HG02870 (cell line): ENCODE measurements at regions not wholly inside any gene's neighbourhood (a gene's known extent, or its start where the extent isn't known, plus 50 kb on each side); places are given as distances from the start of the nearest gene placed in this dataset.

ENCODE experiments used
- ATAC-seq: cut with Tn5 transposase; IDR thresholded peaks from one replicate; pipeline ENCODE4 v1.9.1; 2021; ENCODE audit warnings: mild to moderate bottlenecking, moderate library complexity; ENCODE audit not compliant: unreplicated experiment

GRCh38 chr10:69715899-69716606 lies 85.7 kb upstream of the COL13A1 start:
- ATAC-seq: no peak

DNA sequence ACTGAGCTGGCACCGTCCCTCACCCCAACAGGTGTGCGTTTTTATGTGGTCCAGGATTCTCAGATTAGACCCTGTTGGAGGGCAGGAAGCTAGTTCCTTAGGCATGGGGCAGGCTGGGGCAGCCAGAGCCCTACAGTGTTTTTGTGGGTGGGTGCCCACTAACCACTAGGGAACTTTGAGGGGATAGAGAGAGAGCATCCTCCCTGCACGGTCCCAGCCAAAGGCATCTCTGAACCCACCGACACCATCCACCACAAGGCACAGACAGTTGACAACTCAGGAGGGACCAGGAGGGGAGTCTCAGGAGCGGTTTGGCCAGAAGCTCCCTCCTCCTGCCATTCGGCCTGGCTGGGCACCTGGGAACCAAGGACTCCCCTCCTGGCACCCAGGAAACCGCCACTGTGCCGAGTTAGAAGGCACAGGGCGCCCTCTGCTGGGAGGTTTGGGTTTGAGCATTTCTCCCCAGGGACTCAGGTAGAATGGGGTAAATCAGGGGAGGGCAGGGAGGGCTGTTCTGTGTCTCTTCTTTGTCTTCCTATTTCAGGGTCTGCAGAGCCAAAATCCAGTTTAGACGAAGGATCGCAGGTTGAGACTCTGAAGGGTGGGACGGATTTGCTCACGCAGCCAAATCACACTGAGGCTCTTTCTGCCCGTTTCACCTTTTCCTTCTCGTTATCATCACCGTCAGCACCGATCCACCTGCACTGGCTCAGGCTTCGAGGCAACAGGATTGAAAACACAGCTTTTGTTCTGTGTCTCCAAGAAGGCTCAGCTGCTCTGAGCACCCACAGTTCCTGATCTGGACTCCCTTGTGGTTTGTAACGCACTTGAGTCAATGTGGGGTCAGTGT lies 84.8 kb upstream of the COL13A1 start:
- no peak for ATAC-seq

DNA sequence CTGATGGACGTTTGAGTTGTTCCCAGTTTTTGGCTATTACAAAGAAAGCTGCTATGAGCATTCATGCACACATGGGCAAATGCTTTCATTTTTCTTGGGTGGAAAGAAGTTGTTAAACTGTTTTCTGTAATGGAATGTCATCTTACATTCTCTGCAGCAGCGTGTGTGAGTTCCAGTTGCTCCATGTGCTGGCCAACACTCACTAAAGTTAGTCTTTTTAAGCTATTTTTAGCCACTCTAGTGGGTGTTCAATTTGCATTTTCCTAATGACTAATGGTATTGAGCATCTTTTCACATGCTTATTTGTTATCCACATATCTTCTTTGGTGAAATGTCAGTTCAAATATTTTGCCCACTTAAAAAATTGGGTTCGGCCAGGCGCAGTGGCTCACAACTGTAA lies 82.8 kb upstream of the COL13A1 start:
- no peak for ATAC-seq

DNA sequence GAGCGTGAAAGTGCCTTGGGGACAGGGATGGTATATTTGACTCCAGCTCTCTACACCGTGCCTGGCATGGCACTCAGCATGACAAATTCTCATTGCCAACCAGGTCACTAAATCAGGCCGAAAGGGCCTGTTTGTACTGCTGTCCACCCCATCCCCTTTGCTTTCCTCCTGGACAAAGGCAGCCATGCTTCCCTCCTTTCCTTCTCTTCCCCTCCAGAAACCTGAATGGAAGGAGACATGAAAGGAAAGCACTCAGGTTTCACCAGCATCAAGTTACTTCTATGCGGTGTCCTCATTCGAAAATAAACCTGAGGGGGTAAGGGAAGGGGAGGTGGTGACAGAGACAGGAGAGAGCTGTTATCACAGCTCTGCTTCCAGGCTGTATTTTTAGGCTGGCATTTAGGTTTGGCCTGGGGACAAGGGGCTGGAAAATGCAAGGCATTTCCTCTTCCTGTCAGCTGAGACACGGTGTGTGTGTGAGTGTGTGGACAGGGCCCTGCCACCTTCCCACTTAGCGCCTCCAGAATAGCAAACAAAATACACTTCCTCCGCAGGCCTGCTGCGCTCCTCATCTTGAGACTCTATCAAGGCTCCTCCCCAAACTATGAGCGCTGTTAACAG lies 79.9 kb upstream of the COL13A1 start:
- ATAC-seq: no peak

- ATAC-seq: no peak
Observed at GRCh38 chr10:69723653-69724052, 78.1 kb upstream of the COL13A1 start.

- ATAC-seq: no peak
Observed at GRCh38 chr10:69726850-69727249, 74.9 kb upstream of the COL13A1 start.

- ATAC-seq: no peak
Observed at GRCh38 chr10:69728335-69728870, 73.3 kb upstream of the COL13A1 start.

DNA sequence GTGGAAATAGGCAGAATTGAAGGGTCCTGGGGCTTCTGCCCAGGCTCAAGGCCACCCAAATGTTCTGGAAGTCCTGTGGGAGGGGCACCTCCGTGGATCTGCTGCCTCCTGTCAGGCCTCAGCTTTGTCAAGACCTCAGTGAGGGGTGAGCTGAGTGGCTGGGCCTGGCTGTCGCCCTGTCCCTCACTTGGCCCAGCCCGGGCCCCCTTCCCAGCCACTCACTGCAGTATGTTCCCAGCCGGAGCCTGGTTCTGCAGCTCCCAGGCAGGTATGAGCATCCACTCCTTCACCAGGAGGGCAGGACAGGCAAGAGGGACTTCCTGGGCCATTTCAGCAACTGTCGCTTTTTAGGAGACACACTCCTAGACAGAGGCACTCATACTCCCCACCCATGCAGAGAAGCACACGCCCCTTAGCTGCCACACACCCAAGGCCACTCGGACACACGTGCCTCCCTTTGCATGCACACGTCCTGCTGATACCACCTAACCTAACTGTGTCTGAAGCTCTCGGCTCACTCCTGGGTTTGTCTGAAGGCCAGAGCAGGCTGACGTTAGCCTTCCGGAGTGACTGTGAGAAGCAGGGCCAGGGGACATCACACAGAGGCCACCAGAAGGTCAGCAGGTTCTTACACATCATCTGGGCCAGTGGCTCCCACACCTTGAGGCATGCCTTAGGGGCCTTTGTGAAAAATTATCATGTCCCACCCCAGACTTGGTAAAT lies 72.2 kb upstream of the COL13A1 start:
- ATAC-seq: no peak

DNA sequence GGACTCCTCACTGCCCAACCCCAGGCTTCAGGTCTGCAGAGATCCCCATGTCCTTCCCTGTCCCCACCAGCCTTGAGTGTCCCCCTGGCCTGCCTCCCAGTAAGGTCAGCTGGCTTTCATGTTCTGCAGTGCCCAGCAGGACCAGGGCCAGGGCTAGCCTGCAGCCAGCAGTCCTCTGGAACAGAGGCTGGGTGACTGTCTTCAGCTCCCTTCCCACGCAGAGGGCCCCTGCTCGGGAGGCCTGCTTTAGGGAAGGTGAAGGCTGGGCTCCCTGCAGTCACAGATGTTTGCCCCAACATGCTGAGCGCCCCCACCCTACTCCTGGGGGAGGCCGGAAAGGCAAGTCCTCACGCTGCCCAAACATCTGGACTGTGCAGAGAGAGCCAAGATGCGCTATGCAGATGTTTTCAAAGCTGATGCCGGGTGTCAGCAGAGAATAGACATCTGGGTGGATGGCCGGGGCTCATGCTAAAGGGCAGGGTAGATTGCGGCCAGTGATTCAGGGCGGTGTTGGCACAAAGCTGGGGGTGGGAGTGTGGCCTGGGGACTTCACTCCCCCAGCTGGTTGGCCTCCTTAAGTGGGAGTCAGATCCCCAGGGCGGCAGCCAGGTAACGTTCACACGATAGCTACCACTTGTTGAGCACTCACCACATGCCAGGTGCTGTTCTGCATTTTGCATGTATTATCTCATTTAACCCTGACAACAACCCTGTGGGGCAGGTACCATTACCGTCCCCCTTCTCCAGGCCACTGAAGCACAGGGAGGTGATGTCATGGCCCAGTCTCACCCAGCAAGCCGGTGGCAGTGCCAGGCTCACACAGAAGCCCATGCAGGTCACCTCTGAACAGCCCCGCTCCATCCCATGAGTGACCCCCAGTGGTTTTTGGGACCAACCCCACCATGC lies 71.2 kb upstream of the COL13A1 start:
- ATAC-seq: no peak

DNA sequence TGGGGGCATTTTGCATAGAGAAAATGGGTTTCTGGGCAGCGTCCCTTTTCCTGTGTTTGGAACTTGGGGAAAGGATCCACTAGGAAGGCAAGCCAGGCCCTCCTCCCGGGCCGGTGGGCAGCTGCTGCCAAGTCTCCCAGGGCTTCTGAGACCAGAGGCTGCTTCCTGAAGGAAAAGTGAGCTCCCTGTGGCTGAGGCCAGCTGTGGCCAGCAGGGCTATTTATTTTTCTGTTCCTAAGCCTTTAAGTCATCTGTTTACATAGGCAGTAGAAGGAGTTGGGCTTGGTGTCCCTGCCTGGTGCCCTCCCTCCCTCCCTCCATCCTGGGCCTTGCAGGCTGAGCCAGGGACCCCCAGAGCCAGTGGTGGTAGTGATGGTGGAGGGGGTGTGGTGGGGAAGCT lies 70.5 kb upstream of the COL13A1 start:
- no peak for ATAC-seq

- no peak for ATAC-seq
Observed at GRCh38 chr10:69731698-69732097, 70.0 kb upstream of the COL13A1 start.

- no peak for ATAC-seq
Observed at GRCh38 chr10:69732147-69732825, 69.4 kb upstream of the COL13A1 start.

DNA sequence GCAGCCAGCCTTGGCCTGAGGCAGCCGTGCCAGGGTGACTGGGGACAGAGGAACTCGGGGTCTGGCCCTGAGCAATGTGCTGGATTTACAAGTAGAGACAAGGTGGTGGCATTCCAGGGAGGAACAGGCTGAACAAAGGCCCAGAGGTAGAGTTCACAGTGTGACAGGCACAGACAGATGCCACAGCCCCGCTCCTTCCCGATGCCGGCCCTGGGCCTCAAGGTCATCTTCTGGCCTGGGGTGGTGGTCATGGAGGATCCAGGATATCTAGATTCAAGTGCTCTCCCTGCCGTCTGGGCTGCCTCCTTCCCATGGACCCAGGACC lies 68.9 kb upstream of the COL13A1 start:
- no peak for ATAC-seq

- ATAC-seq: no peak
Observed at GRCh38 chr10:69733791-69734261, 67.9 kb upstream of the COL13A1 start.

DNA sequence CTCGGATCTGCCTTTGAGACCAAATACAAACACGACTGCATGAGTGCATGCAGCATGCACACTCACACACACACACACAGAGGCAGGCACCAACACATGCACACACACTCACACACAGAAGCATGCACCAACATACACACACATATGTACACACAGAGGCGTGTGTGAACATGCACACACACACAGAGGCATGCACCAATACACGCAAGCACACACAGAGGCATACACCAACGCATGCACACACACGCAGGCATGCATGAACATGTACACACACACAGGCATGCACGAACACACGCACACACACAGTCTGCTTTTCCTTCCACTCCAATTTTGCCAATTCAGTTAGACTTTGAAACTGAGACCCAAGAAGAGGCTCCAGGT lies 67.3 kb upstream of the COL13A1 start:
- ATAC-seq: no peak

DNA sequence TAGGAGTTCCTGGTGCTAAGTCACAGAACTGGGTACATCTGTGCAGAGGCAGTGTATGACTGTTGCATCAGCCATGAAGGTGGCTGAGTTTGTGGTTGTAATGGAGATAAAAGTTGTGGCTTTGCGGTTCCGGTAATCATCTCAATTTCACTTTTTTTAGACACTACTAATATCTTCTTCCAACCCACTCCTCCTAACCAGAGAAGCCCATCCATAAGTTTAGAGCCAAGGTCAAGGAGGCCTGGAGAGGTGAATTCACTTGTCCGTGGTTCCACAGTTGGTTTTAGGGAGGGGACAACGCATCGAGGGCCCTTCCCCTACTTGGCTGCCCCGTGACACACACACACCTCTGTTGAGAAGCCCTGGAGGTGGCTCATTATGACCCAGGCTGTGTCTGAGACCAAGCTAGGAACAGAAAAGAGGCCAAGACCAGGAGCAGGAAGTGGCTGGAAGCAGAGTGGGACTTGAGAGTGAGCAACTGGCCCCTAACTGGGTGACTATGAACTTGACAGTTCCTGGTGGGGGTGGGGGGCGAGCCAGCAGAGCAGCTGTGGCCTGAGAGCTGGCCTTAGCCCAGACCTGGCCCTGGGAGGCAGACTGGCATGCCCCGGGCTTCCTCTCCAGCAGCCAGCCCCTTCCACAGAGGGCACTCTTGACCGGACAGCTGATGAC lies 66.8 kb upstream of the COL13A1 start:
- ATAC-seq: no peak

DNA sequence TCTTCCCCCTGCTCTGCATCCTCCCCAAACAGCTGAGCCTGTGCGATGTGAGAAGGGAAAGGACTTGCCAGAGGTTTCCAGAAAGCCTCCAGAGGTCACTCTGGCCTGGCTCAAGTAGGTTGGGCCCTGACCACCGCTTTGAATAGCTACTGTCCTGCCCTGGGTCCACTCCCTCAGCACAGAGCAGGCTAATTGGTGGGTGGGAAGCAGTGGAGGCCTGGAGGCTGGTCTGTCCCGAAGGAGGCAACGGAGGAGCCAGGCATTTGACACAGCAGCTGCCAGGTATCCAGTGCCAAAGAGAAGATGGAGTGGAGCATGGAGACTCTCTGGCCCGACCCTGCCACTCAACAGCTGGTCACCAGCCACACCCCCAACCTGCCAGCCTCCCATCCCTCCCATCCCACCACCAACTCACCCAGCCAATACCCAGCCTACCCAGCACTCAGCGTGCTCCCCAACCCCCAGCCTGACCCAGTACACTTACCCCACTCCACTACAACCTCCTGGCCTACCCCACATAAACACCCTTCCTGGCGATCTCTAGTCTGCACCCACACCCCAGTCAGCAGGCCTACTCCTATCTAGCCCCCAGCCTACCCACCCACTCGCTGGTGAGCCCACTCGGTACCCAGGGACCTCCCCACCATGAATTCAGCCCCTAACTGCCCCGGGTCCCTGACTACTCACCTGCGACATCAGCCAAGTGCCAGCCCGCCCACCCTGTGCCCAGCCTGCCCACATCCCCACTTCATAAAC lies 64.6 kb upstream of the COL13A1 start:
- no peak for ATAC-seq

DNA sequence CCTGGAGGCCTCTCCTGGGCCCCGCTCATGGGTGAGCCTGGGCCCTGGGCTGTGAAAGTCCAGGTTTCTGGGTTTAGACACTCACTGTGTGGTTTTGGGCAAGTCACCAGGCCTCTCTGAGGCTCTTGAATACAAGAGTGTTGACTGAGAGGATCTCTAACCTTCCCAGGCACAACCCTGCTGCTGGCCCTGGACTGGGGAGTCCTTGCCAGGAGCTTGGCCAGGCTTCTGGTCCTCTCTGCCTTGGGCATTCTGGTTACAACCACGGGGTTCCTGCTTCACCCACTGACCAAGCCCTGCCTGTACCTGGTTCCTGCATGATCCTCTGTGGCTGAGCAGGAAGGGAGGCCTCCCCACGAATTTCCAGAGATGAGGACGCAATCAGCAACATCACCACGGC lies 63.6 kb upstream of the COL13A1 start:
- ATAC-seq: no peak
